Frontal cortex (tissue), 3 donors: ENCODE measurements at regions not wholly inside any gene's neighbourhood (a gene's known extent, or its start where the extent isn't known, plus 50 kb on each side); places are given as distances from the start of the nearest gene placed in this dataset.
"Not testable (repeated sequence)": the region's sequence is repeated elsewhere in the genome, so short reads cannot be mapped to it uniquely, and the experiment has no call there.

Source experiments
- DNase-seq, 2 donors: peaks; one replicate each; pipeline ENCODE4 v3.0.0; 2012; ENCODE audit warnings: low spot score in 2 of 2
- FAIRE-seq: peaks from 2 replicates; lab custom pipeline; 2012; peaks lifted over from hg19 to GRCh38; lab: Jason Lieb, UNC
- donor health status: control.
- donor health status: control.
- donor health status: control.

GRCh38 chr3:181610083-181610972 lies 101.4 kb upstream of the SOX2 start:
- FAIRE-seq (peak; percentile 92), DNase-seq (no peak)

GRCh38 chr3:181609030-181609767 lies 102.5 kb upstream of the SOX2 start:
- FAIRE-seq (no peak), DNase-seq (no peak)

GRCh38 chr3:181604267-181604666 lies 107.5 kb upstream of the SOX2 start:
- FAIRE-seq (no peak), DNase-seq (no peak)

GRCh38 chr3:181596126-181596525 lies 115.6 kb upstream of the SOX2 start:
- FAIRE-seq (no peak), DNase-seq (no peak)

- not testable (repeated sequence) for FAIRE-seq, DNase-seq
Observed at GRCh38 chr3:181590939-181591338, 120.8 kb upstream of the SOX2 start.

GRCh38 chr3:181582619-181583018 lies 129.1 kb upstream of the SOX2 start:
- DNase-seq (no peak), FAIRE-seq (peak; percentile 6)

GRCh38 chr3:181581656-181582055 lies 130.1 kb upstream of the SOX2 start:
- no peak for DNase-seq

GRCh38 chr3:181578743-181579142 lies 133.0 kb upstream of the SOX2 start:
- FAIRE-seq, result no peak
- no peak for DNase-seq

More at GRCh38 chr3:181581656-181582055, 130.1 kb upstream of the SOX2 start:
- no peak for FAIRE-seq

GRCh38 chr3:181572432-181572831 lies 139.3 kb upstream of the SOX2 start:
- no peak for DNase-seq
- FAIRE-seq, result no peak

- DNase-seq (no peak), FAIRE-seq (no peak)
Observed at GRCh38 chr3:181570472-181570871, 141.3 kb upstream of the SOX2 start.

- DNase-seq (no peak), FAIRE-seq (no peak)
Observed at GRCh38 chr3:181569356-181569940, 142.3 kb upstream of the SOX2 start.

GRCh38 chr3:181568693-181569092 lies 143.0 kb upstream of the SOX2 start:
- FAIRE-seq, result no peak

GRCh38 chr3:181568248-181568647 lies 143.5 kb upstream of the SOX2 start:
- DNase-seq (no peak), FAIRE-seq (no peak)

More at GRCh38 chr3:181568693-181569092, 143.0 kb upstream of the SOX2 start:
- DNase-seq, result no peak

GRCh38 chr3:181567311-181568075 lies 144.2 kb upstream of the SOX2 start:
- FAIRE-seq (no peak), DNase-seq (no peak)

GRCh38 chr3:181565416-181565815 lies 146.3 kb upstream of the SOX2 start:
- FAIRE-seq (no peak), DNase-seq (no peak)

- FAIRE-seq, result no peak
- no peak for DNase-seq
Observed at GRCh38 chr3:181564222-181564621, 147.5 kb upstream of the SOX2 start.

GRCh38 chr3:181561139-181562031 lies 150.3 kb upstream of the SOX2 start:
- FAIRE-seq (no peak), DNase-seq (no peak)

GRCh38 chr3:181558870-181559269 lies 152.9 kb upstream of the SOX2 start:
- DNase-seq (no peak), FAIRE-seq (no peak)

- FAIRE-seq, result no peak
- DNase-seq, result peak in 1 of 2 donors; percentile 10
Observed at GRCh38 chr3:181555681-181556080, 156.0 kb upstream of the SOX2 start.
